ENCODE measurements at regions not wholly inside any gene's neighbourhood (a gene's known extent, or its start where the extent isn't known, plus 50 kb on each side); places are given as distances from the start of the nearest gene placed in this dataset.
"Not testable (repeated sequence)": the region's sequence is repeated elsewhere in the genome, so short reads cannot be mapped to it uniquely, and the experiment has no call there.

GRCh38 chr7:121620206-121620605, 224.1 kb upstream of the FAM3C start:
- no peak for DNase-seq (ENCODE audit: low spot score)

- DNase-seq (ENCODE audit: low spot score), result no peak
Measured at GRCh38 chr7:121618182-121618581, 222.1 kb upstream of the FAM3C start.

GRCh38 chr7:121610243-121610642, 214.1 kb upstream of the FAM3C start:
- no peak for DNase-seq (ENCODE audit: low spot score)

GRCh38 chr7:121609208-121609607, 213.1 kb upstream of the FAM3C start:
- DNase-seq (ENCODE audit: low spot score), result no peak

- DNase-seq (ENCODE audit: low spot score), result no peak
Measured at GRCh38 chr7:121608785-121609184, 212.7 kb upstream of the FAM3C start.

GRCh38 chr7:121608183-121608582, 212.1 kb upstream of the FAM3C start:
- not testable (repeated sequence) for DNase-seq (ENCODE audit: low spot score)

- no peak for DNase-seq (ENCODE audit: low spot score)
Measured at GRCh38 chr7:121605317-121605680, 209.2 kb upstream of the FAM3C start.

GRCh38 chr7:121604627-121605316, 208.7 kb upstream of the FAM3C start:
- DNase-seq (ENCODE audit: low spot score), result no peak

GRCh38 chr7:121603886-121604285, 207.8 kb upstream of the FAM3C start:
- no peak for DNase-seq (ENCODE audit: low spot score)

- no peak for DNase-seq (ENCODE audit: low spot score)
Measured at GRCh38 chr7:121599887-121600286, 203.8 kb upstream of the FAM3C start.

- DNase-seq (ENCODE audit: low spot score), result no peak
Measured at GRCh38 chr7:121595758-121596696, 199.9 kb upstream of the FAM3C start.

- no peak for DNase-seq (ENCODE audit: low spot score)
Measured at GRCh38 chr7:121591926-121592325, 195.8 kb upstream of the FAM3C start.

- no peak for DNase-seq (ENCODE audit: low spot score)
Measured at GRCh38 chr7:121587435-121587834, 191.3 kb upstream of the FAM3C start.

- no peak for DNase-seq (ENCODE audit: low spot score)
Measured at GRCh38 chr7:121582258-121582657, 186.2 kb upstream of the FAM3C start.

- no peak for DNase-seq (ENCODE audit: low spot score)
Measured at GRCh38 chr7:121579639-121580038, 183.5 kb upstream of the FAM3C start.

GRCh38 chr7:121578669-121579068, 182.6 kb upstream of the FAM3C start:
- DNase-seq (ENCODE audit: low spot score), result no peak

GRCh38 chr7:121576148-121576917, 180.2 kb upstream of the FAM3C start:
- no peak for DNase-seq (ENCODE audit: low spot score)

- DNase-seq (ENCODE audit: low spot score), result no peak
Measured at GRCh38 chr7:121575194-121575765, 179.2 kb upstream of the FAM3C start.

GRCh38 chr7:121574109-121574508, 178.0 kb upstream of the FAM3C start:
- DNase-seq (ENCODE audit: low spot score), result no peak

GRCh38 chr7:121572615-121573014, 176.5 kb upstream of the FAM3C start:
- no peak for DNase-seq (ENCODE audit: low spot score)

GRCh38 chr7:121570365-121570764, 174.3 kb upstream of the FAM3C start:
- no peak for DNase-seq (ENCODE audit: low spot score)

GRCh38 chr7:121563177-121563576, 167.1 kb upstream of the FAM3C start:
- DNase-seq (ENCODE audit: low spot score), result peak; percentile 16
